Astrocyte (in vitro differentiated cells and primary cell): ENCODE measurements at regions not wholly inside any gene's neighbourhood (a gene's known extent, or its start where the extent isn't known, plus 50 kb on each side); places are given as distances from the start of the nearest gene placed in this dataset.

Experiments used
- EZH2 ChIP-seq: IDR thresholded peaks from 2 replicates; pipeline ENCODE4 v1.6.1; 2012; ENCODE audit warnings: mild to moderate bottlenecking, low read length, inconsistent platforms; ENCODE audit not compliant: insufficient read depth
- TF ChIP-seq, protein P1 (sequence below): IDR thresholded peaks from 2 replicates; pipeline ENCODE4 v1.5.1; 2011; ENCODE audit warnings: low read depth, mild to moderate bottlenecking, inconsistent platforms, low read length, moderate library complexity; ENCODE audit not compliant: insufficient read depth

DNA sequence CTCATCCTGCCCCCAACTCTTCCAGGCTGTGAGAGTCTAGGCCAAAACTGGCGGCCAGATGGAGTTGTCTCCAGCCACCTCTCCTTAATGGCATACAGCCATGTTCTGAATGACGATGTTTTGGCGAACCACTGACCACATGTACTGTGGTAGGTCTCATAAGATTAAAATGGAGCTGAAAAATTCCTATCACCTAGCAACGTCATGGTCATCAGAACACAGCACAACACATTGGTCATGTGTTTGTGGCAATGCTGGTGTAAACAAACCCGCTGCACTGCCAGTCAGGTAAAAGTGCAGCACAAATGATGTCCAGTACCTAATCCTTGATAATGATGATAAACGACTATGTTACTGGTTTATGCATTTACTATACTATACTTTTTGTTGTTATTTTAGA lies 290.0 kb upstream of the MKI67 start:
- TF ChIP-seq, protein P1, sequence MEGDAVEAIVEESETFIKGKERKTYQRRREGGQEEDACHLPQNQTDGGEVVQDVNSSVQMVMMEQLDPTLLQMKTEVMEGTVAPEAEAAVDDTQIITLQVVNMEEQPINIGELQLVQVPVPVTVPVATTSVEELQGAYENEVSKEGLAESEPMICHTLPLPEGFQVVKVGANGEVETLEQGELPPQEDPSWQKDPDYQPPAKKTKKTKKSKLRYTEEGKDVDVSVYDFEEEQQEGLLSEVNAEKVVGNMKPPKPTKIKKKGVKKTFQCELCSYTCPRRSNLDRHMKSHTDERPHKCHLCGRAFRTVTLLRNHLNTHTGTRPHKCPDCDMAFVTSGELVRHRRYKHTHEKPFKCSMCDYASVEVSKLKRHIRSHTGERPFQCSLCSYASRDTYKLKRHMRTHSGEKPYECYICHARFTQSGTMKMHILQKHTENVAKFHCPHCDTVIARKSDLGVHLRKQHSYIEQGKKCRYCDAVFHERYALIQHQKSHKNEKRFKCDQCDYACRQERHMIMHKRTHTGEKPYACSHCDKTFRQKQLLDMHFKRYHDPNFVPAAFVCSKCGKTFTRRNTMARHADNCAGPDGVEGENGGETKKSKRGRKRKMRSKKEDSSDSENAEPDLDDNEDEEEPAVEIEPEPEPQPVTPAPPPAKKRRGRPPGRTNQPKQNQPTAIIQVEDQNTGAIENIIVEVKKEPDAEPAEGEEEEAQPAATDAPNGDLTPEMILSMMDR = no peak
- TF ChIP-seq EZH2 = no peak
